ENCODE measurements at regions not wholly inside any gene's neighbourhood (a gene's known extent, or its start where the extent isn't known, plus 50 kb on each side); places are given as distances from the start of the nearest gene placed in this dataset.
"Not testable (repeated sequence)": the region's sequence is repeated elsewhere in the genome, so short reads cannot be mapped to it uniquely, and the experiment has no call there.

DNA sequence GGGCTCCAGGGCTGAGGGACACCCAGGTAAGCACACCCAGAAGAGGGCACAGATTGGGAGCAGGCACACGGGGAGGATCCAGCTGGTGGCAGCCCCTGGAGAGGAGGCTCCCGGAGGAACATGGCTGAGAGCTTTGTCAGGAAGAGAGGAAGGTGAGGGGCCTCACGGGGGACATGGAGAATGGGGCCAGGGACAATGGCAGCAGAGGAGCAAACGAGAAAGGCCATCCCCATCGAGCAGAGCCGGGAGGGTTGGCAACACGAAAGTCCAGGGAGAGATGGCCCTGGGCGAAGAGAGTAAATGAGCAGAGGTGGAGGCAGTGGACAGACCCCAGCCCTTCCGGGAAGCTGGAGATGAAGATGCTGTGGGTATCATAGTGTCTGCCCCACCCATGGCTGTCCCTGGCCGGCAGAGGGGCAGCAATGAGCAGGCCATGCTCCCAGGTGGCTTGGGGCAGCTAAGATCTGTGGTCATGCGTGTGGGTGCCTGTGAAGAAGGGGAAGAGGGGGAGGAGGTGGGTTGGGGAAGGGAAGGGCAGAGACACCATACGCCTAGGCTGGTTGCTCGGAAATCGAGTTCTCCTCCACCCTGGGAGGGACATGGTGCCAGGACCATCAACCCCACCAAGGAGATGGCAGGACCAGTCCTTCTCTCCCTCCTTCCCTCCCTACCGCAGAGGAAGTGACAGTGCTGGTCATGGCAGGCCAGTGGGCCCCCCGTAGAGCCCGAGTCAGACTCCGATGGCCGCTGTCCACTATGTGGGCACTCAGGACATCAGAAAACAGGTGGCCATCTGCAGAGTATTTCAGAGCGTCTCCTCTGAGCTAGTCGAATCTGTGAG is 191.7 kb downstream of the NDUFA10 start:
- TF ChIP-seq, protein P1, sequence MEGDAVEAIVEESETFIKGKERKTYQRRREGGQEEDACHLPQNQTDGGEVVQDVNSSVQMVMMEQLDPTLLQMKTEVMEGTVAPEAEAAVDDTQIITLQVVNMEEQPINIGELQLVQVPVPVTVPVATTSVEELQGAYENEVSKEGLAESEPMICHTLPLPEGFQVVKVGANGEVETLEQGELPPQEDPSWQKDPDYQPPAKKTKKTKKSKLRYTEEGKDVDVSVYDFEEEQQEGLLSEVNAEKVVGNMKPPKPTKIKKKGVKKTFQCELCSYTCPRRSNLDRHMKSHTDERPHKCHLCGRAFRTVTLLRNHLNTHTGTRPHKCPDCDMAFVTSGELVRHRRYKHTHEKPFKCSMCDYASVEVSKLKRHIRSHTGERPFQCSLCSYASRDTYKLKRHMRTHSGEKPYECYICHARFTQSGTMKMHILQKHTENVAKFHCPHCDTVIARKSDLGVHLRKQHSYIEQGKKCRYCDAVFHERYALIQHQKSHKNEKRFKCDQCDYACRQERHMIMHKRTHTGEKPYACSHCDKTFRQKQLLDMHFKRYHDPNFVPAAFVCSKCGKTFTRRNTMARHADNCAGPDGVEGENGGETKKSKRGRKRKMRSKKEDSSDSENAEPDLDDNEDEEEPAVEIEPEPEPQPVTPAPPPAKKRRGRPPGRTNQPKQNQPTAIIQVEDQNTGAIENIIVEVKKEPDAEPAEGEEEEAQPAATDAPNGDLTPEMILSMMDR (IDR thresholded peaks at IDR 0.05; ENCODE audit: low read depth, low read length) = no peak
- no peak overlapping the region for H3K4me3 ChIP-seq (ENCODE audit: low read depth, low read length)

DNA sequence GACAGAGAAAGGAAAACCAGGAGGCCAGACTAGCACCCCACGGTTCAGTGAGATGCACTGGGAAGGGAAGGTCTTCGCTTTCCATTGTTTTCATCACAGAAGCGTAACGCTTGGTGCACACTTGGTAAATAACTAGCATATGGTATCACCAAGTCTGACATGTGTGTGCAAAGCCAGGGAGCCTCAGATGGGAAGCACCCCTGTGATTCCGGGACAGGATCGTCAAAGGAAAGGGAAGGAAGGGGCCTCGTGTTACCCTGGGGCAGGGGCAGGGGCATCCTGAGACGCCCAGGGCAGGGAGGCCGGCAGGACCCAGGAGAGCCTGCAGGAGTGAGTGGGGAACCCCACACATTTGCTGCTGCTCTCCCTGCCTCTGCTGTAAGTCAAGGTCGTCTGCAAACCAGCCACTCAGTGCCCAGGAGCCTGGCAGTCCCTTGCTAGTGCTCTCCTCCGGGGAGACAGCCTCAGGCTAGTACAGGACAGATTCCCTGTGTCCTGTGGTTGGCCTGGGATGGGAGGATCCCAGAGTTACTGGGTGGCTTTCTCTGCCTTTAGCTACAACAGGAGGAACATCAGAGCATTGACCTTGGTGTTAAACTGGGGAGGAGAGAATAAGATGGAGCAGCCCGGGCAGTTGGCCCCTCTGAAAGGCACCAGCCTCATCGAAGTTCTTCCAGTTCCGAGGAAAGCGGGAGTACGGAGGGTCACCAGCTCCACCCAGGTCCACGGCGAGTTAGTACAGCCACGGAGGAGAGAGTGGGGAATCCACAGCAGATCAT is 192.5 kb downstream of the NDUFA10 start:
- TF ChIP-seq, protein P1 (IDR thresholded peaks at IDR 0.05; ENCODE audit: low read depth, low read length) = no peak
- no peak overlapping the region for H3K4me3 ChIP-seq (ENCODE audit: low read depth, low read length)

DNA sequence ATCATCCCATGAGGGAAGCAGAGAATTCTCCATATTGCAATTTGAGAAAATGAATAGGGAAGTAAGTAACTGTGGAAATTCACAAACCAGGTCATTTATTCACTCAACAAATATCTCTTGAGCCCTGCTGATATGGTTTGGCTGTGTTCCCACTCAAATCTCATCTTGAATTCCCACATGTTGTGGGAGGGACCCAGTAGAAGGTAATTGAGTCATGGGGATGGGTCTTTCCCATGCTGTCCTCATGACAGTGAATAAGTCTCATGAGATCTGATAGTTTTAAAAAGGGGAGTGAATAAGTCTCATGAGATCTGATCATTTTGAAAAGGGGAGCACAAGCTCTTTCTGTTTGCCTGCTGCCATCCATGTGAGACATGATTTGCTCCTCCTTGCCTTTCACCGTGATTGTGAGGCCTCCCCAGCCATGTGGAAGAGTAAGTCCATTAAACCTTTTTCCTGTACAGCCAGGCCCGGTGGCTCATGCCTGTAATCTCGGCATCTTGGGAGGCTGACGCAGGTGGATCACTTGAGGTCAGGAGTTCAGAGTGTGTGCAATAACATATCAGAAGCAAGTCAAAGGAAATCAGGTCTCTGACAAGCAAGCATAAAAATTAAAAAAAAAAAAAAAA is 193.2 kb downstream of the NDUFA10 start:
- no peak overlapping the region for H3K4me3 ChIP-seq (ENCODE audit: low read depth, low read length)
- TF ChIP-seq, protein P1 (IDR thresholded peaks at IDR 0.05; ENCODE audit: low read depth, low read length) = no peak

DNA sequence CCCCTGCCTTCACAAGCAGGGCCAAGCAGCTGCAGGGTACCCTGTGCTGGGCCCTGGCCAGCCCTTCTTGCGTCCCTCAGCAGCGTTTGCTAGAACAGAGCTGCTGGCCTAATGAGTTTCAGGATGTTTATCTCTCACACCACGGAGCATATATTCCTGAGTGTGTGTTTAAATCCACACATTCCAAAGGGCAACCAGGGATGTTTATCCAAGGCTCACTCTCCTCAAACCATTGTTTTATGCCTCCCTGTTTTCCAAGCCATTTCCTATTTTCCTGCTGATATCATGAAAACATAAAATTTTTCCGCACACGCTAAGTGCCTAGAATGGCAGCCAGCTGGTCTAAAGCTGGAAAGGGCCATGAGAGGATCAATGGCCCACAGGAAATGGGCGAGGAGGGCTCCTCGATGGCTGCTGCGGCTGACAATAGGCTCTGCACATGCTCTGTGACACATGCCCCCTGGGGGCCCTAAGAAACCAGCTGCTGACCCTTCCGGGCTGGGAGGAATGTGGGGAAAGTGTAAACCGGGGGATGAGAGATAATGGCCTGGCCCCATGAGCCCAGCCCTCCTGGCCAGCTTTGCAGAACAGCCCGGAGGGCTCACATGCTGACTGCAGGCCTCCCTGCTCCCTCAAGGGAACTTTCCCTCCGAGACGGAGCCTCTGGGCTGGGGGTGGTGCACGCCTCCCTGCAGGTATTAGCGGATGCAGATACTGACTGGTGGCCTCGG is 194.0 kb downstream of the NDUFA10 start:
- H3K4me3 ChIP-seq (ENCODE audit: low read depth, low read length) = no peak overlapping the region
- TF ChIP-seq, protein P1 (IDR thresholded peaks at IDR 0.05; ENCODE audit: low read depth, low read length) = no peak

DNA sequence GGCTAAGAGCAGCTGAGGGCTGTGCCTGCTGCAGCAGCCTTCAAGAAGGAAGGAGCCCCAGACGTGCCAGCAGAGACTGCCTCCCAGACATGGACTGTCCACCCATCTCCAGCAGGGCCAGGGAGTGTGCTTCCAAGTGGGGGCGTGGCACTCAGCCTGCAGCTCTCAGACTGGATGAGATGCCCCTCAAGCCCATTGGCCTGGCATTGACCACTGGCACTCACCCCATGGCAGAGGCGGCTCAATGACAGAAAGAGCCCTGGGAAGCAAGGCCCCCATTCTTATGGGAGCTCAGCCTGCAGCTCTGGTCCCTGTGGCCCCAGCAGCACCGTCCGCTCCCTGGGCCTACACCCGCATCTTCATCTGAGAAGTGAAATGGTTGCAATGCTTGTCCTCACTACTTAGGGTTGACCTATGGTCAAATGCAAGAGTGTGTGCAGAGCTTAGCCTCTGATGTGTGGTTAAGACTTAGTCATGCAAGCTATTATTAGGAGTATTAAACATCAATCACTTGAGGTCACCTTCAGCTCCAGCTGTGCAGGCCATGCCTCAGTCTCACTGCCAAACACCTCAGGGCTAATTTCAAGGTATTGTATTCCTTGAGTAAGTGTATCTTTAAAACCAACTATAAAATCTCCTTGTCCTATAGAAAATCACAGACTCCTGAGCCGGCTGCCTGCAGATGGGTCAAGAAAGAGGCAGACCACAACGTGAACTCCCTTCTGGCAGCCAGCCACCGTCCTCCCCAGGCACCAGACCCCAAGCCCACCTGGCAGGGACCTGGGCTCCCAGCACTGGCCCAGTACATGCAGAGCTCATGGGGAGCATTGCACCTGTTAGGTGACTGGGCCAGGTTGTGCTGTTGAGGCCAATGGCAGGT is 194.8 kb downstream of the NDUFA10 start:
- TF ChIP-seq, protein P1 (IDR thresholded peaks at IDR 0.05; ENCODE audit: low read depth, low read length) = no peak
- no peak overlapping the region for H3K4me3 ChIP-seq (ENCODE audit: low read depth, low read length)

DNA sequence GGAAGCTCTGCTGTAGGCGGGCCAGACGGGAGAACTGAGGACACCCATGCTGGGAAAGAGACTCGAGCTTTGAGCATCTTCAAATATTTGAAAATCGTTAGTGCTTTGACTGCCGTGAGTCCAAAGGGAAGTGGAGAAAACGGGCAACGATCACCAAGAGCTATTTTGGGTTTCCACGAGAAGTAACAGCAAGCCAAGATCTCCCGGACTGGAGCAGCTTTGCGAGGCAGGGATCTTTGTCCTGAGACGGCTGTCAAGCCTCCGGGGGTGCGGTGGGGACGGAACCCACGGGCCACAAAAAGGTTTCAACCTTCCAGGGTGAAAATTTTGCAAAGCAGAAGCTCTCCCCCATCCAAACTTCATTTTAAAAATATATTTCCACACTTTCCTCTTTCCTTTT is 195.8 kb downstream of the NDUFA10 start:
- H3K4me3 ChIP-seq (ENCODE audit: low read depth, low read length) = no peak overlapping the region
- TF ChIP-seq, protein P1 (IDR thresholded peaks at IDR 0.05; ENCODE audit: low read depth, low read length) = no peak

DNA sequence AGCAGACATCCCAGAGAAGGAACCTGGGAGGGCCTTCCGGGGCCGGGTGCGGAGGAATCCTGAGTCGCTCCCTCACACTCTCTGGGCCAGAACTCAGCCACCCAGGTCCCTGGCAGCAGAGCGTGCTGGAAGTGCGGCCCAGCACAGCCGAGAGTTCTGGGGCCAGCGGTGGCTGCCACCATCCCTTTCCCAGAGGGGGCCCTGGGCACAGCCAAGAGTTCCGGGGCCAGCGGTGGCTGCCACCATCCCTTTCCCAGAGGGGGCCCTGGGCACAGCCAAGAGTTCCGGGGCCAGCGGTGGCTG is 196.2 kb downstream of the NDUFA10 start:
- H3K4me3 ChIP-seq (ENCODE audit: low read depth, low read length) = not testable (repeated sequence)

Data from WI38 (cell line).